Pancreas (tissue), 10 donors: ENCODE measurements at regions not wholly inside any gene's neighbourhood (a gene's known extent, or its start where the extent isn't known, plus 50 kb on each side); places are given as distances from the start of the nearest gene placed in this dataset.

Experiments used
- ATAC-seq, 4 donors: fragments of 200-7000 bp; cut with Tn5 transposase; one replicate each; pipeline versions ENCODE4 v1.8.0 to v1.9.1; 2020; ENCODE audit warnings: mild to moderate bottlenecking in 4 of 4, moderate library complexity in 4 of 4
- DNase-seq, 6 donors: peaks; one replicate each; pipeline ENCODE4 v3.0.0-alpha.2; 2020
- FAIRE-seq: peaks from 2 replicates; lab custom pipeline; 2012; peaks lifted over from hg19 to GRCh38; lab: Jason Lieb, UNC
- H3K27ac ChIP-seq, 4 donors: fragments of 200-600 bp; sonication (generic); 1 replicate in 3 of 4; 2 replicates in 1 of 4; pipeline versions ENCODE4 v1.5.0 to v1.8.0; 2020
- H3K27me3 ChIP-seq, 4 donors: fragments of 200-600 bp; one replicate each; pipeline ENCODE4 v1.8.0; 2021
- H3K36me3 ChIP-seq, 3 donors: fragments of 200-600 bp; sonication (generic) in 1 of 3; one replicate each; pipeline versions ENCODE4 v1.5.0 to v1.8.0; 2020 to 2021
- H3K4me1 ChIP-seq, 3 donors: fragments of 200-600 bp; one replicate each; pipeline ENCODE4 v1.8.0; 2021
- H3K4me3 ChIP-seq, 4 donors: fragments of 200-600 bp; sonication (generic) in 2 of 4; one replicate each; pipeline versions ENCODE4 v1.5.0 to v1.8.0; 2020 to 2021
- H3K9me3 ChIP-seq, 4 donors: fragments of 200-600 bp; one replicate each; pipeline ENCODE4 v1.8.0; 2021
- CTCF ChIP-seq, 4 donors: fragments of 200-600 bp; sonication (generic) in 3 of 4; IDR thresholded peaks; one replicate each; pipeline versions ENCODE4 v1.5.0 to v1.8.0; 2021; ENCODE audit warnings: antibody characterized with exemption in 4 of 4
- WGBS, 2 donors: extraction: QIAGEN DNeasy Blood & Tissue Kit; methylation state at CpG; one replicate each; pipeline ENCODE4 v1.1.7; 2013; 5-methylcytosine and 5-hydroxymethylcytosine counted together
- intact Hi-C, 3 donors: fragments of 100-400 bp; cut with DNase I; formaldehyde crosslinking; loops; one replicate each; pipeline versions ENCODE4 v1.11.1 to v1.14.2; 2022
- donor health status: healthy with polysubstance abuse.
- donor health status: DM: no; HTN: no; CAD: no; lungs with moderate emphysema.
- donor health status: DM: no; HTN: no; CAD: no.
- donor health status: control.
- donor health status: control.
- donor health status: Bipolar disorder and iron deficiency.
- donor health status: DM: yes; HTN: yes; CAD: no.
- donor health status: DM: no; HTN: no; CAD: no.
- donor health status: DM: no; HTN: no; CAD: no.
- donor health status: DM: yes; HTN: yes; CAD: no.

DNA sequence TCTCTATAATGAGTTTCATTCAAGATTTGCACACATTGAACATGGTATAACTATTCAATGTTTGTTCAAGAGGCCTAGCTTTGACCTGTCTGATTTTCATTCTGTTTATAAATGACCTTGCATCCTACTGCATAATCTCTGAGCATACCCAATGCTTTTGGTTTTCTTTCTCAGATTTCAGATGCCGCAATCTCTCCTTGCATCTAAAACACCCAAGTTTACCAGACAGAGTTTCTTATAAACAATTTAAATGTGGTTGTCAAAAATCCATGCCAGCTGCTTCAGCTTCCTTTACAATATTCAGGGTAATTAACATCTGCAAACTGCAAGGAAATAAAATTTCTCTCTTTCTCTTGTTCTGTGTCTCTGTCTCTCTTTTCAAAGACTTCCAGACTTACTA lies 123.0 kb upstream of the PCDH18 start:
- no peaks in the 10 kb centered on the region for H3K27me3 ChIP-seq
- H3K4me1 ChIP-seq, result no peaks in the 10 kb centered on the region
- H3K9me3 ChIP-seq, result no peaks in the 10 kb centered on the region
- no peak for FAIRE-seq
- H3K4me3 ChIP-seq, result no peak overlapping the region
- 87% methylated on average over 1 of the region's 1 CpG for WGBS, 2 donors
- no peaks in the 10 kb centered on the region for H3K36me3 ChIP-seq
- no peak for ATAC-seq
- no peak for TF ChIP-seq CTCF (IDR thresholded peaks at IDR 0.05)
- intact Hi-C loops, result no loop called here
- DNase-seq, result no peak
- H3K27ac ChIP-seq, result no peak overlapping the region

DNA sequence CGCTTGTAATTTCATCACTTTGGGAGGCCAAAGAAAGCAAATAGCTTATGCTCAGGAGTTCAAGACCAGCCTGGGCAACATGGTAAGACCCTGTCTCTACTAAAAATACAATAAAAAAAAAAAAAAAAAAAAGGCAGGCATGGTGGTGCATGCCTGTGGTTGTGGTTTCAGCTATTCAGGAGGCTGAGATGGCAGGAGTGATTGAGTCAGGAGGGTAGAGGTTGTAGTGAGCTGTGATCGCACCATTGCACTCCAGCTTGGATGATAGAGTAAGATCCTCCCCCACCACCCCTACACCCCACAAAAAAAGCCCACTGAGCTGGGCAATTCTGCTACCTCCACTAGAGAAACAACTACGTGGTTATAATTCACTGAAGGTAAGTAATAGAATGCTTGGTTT lies 118.8 kb upstream of the PCDH18 start:
- H3K27ac ChIP-seq, result no peak overlapping the region
- no peaks in the 10 kb centered on the region for H3K4me1 ChIP-seq
- H3K9me3 ChIP-seq, result no peaks in the 10 kb centered on the region
- WGBS, 2 donors, result 62 to 67% methylated on average over 3 of the region's 3 CpGs
- no peaks in the 10 kb centered on the region for H3K27me3 ChIP-seq
- no peak for DNase-seq
- no peak for TF ChIP-seq CTCF (IDR thresholded peaks at IDR 0.05)
- FAIRE-seq, result no peak
- no peak overlapping the region for H3K4me3 ChIP-seq
- no peaks in the 10 kb centered on the region for H3K36me3 ChIP-seq
- intact Hi-C loops, result no loop called here
- no peak for ATAC-seq

GRCh38 chr4:137649711-137650450 lies 117.6 kb upstream of the PCDH18 start:
- Histone ChIP-seq H3K27ac (no peak overlapping the region), H3K27me3 (no peaks in the 10 kb centered on the region), H3K4me1 (no peaks in the 10 kb centered on the region), H3K9me3 (no peaks in the 10 kb centered on the region), H3K36me3 (no peaks in the 10 kb centered on the region), H3K4me3 (no peak overlapping the region)
- FAIRE-seq (no peak), DNase-seq (no peak), ATAC-seq (no peak)
- TF ChIP-seq CTCF (IDR thresholded peaks at IDR 0.05), result no peak
- intact Hi-C loops, result no loop called here
- 90 to 96% methylated on average over 3 of the region's 3 CpGs for WGBS, 2 donors

- Histone ChIP-seq H3K4me1 (no peaks in the 10 kb centered on the region), H3K36me3 (no peaks in the 10 kb centered on the region), H3K4me3 (no peak overlapping the region), H3K9me3 (no peaks in the 10 kb centered on the region), H3K27me3 (no peaks in the 10 kb centered on the region), H3K27ac (no peak overlapping the region)
- intact Hi-C loops, result no loop called here
- TF ChIP-seq CTCF (IDR thresholded peaks at IDR 0.05), result no peak
- no peak for FAIRE-seq
- 56 to 69% methylated on average over 4 of the region's 4 CpGs for WGBS, 2 donors
- ATAC-seq, result no peak
- no peak for DNase-seq
These were observed 116.2 kb upstream of the PCDH18 start for GRCh38 chr4:137648531-137648930.

- H3K27ac ChIP-seq, result no peak overlapping the region
- no peaks in the 10 kb centered on the region for H3K9me3 ChIP-seq
- H3K4me3 ChIP-seq, result no peak overlapping the region
- H3K27me3 ChIP-seq, result no peaks in the 10 kb centered on the region
- no peaks in the 10 kb centered on the region for H3K4me1 ChIP-seq
- ATAC-seq, result no peak
- intact Hi-C loops, result no loop called here
- no peaks in the 10 kb centered on the region for H3K36me3 ChIP-seq
- 68 to 85% methylated on average over 1 of the region's 1 CpG for WGBS, 2 donors
- DNase-seq, result no peak
- no peak for FAIRE-seq
- no peak for TF ChIP-seq CTCF (IDR thresholded peaks at IDR 0.05)
These were observed 115.1 kb upstream of the PCDH18 start for GRCh38 chr4:137647375-137647774.
